Right lobe of liver (tissue), 6 donors: ENCODE measurements at regions not wholly inside any gene's neighbourhood (a gene's known extent, or its start where the extent isn't known, plus 50 kb on each side); places are given as distances from the start of the nearest gene placed in this dataset.
"Not testable (repeated sequence)": the region's sequence is repeated elsewhere in the genome, so short reads cannot be mapped to it uniquely, and the experiment has no call there.

Experiments used
- ATAC-seq, 4 donors: fragments of 200-7000 bp; cut with Tn5 transposase; one replicate each; pipeline ENCODE4 v1.9.1; 2020; ENCODE audit warnings: mild to moderate bottlenecking in 4 of 4, moderate library complexity in 4 of 4
- DNase-seq, 3 donors: peaks; one replicate each; pipeline ENCODE4 v3.0.0-alpha.2; 2020
- H3K27ac ChIP-seq, 3 donors: fragments of 200-600 bp; one replicate each; pipeline ENCODE4 v1.8.0; 2022
- H3K27me3 ChIP-seq, 2 donors: fragments of 200-600 bp; one replicate each; pipeline ENCODE4 v1.8.0; 2022
- H3K36me3 ChIP-seq, 4 donors: fragments of 200-600 bp; sonication (generic) in 1 of 4; one replicate each; pipeline versions ENCODE4 v1.5.1 to v1.8.0; 2017 to 2022; ENCODE audit warnings: control low read depth in 1 of 4
- H3K4me1 ChIP-seq, 4 donors: fragments of 200-600 bp; sonication (generic) in 1 of 4; one replicate each; pipeline versions ENCODE4 v1.5.1 to v1.8.0; 2017 to 2022; ENCODE audit warnings: control low read depth in 1 of 4
- H3K4me3 ChIP-seq, 3 donors: fragments of 200-600 bp; one replicate each; pipeline ENCODE4 v1.8.0; 2022
- H3K9me3 ChIP-seq, 4 donors: fragments of 200-600 bp; sonication (generic) in 1 of 4; one replicate each; pipeline versions ENCODE4 v1.5.1 to v1.8.0; 2017 to 2022; ENCODE audit warnings: control low read depth in 1 of 4
- CTCF ChIP-seq, 4 donors: fragments of 200-600 bp in 3 of 4; fragments of 450-650 bp in 1 of 4; IDR thresholded peaks; one replicate each; pipeline versions ENCODE4 v1.5.1 to v1.8.0; 2016 to 2022; ENCODE audit warnings: antibody characterized with exemption in 4 of 4, mild to moderate bottlenecking in 2 of 4
- POLR2A ChIP-seq: fragments of 450-650 bp; IDR thresholded peaks from one replicate; pipeline ENCODE4 v1.6.1; 2017; ENCODE audit warnings: antibody characterized with exemption, mild to moderate bottlenecking
- WGBS: methylation state at CpG from one replicate; pipeline ENCODE4 v1.1.6; 2018; ENCODE audit warnings: low coverage, low lambda C conversion rate; ENCODE audit not compliant: insufficient coverage; ENCODE audit errors: missing lambda C conversion rate; 5-methylcytosine and 5-hydroxymethylcytosine counted together
- intact Hi-C, 2 donors: fragments of 100-400 bp; cut with DNase I; formaldehyde crosslinking; loops; one replicate each; pipeline versions ENCODE4 v1.11.2 to v1.14.1; 2022
- donor health status: DM: no; HTN: yes; CAD: no.
- donor health status: DM: no; HTN: no; CAD: no.
- donor health status: DM: no; HTN: no; CAD: no.
- donor health status: DM: no; HTN: yes; CAD: no.
- donor health status: DM: no; HTN: yes; CAD: no.

GRCh38 chr1:209109001-209109785, 474.3 kb upstream of the CAMK1G start:
- no peak for TF ChIP-seq CTCF (IDR thresholded peaks at IDR 0.05)
- TF ChIP-seq POLR2A, result no peak
- Histone ChIP-seq H3K27me3 (no peaks in the 10 kb centered on the region), H3K4me3 (no peak overlapping the region), H3K27ac (no peak overlapping the region), H3K36me3 (no peaks in the 10 kb centered on the region), H3K4me1 (no peaks in the 10 kb centered on the region), H3K9me3 (no peaks in the 10 kb centered on the region)
- intact Hi-C loops, result no loop called here
- DNase-seq (no peak), ATAC-seq (no peak)
- WGBS, result 51% methylated on average over 2 of the region's 2 CpGs

- Histone ChIP-seq H3K4me1 (no peaks in the 10 kb centered on the region), H3K4me3 (no peak overlapping the region), H3K27me3 (no peaks in the 10 kb centered on the region), H3K27ac (no peak overlapping the region), H3K36me3 (no peaks in the 10 kb centered on the region), H3K9me3 (no peaks in the 10 kb centered on the region)
- ATAC-seq, result no peak
- 78% methylated on average over 5 of the region's 5 CpGs for WGBS
- DNase-seq, result no peak
- TF ChIP-seq CTCF (IDR thresholded peaks at IDR 0.05), result no peak
- TF ChIP-seq POLR2A, result no peak
- intact Hi-C loops, result no loop called here
These were observed 470.0 kb upstream of the CAMK1G start for GRCh38 chr1:209113521-209113920.

GRCh38 chr1:209116705-209117104, 466.8 kb upstream of the CAMK1G start:
- ATAC-seq (no peak), DNase-seq (no peak)
- no peaks in the 10 kb centered on the region for H3K4me1 ChIP-seq
- H3K9me3 ChIP-seq, result no peaks in the 10 kb centered on the region
- no peak overlapping the region for H3K27ac ChIP-seq
- no peaks in the 10 kb centered on the region for H3K27me3 ChIP-seq
- no peaks in the 10 kb centered on the region for H3K36me3 ChIP-seq
- H3K4me3 ChIP-seq, result no peak overlapping the region
- TF ChIP-seq POLR2A, result no peak
- no peak for TF ChIP-seq CTCF (IDR thresholded peaks at IDR 0.05)
- intact Hi-C loops, result no loop called here
- WGBS, result 95% methylated on average over 1 of the region's 1 CpG

- H3K9me3 ChIP-seq, result no peaks in the 10 kb centered on the region
- H3K36me3 ChIP-seq, result no peaks in the 10 kb centered on the region
- no peaks in the 10 kb centered on the region for H3K4me1 ChIP-seq
- no peak for DNase-seq
- 14% methylated on average over 1 of the region's 2 CpGs for WGBS
- no peaks in the 10 kb centered on the region for H3K27me3 ChIP-seq
- H3K4me3 ChIP-seq, result no peak overlapping the region
- TF ChIP-seq POLR2A (no peak), CTCF (IDR thresholded peaks at IDR 0.05) (no peak)
- H3K27ac ChIP-seq, result no peak overlapping the region
- intact Hi-C loops, result no loop called here
- ATAC-seq, result no peak
These were observed 459.9 kb upstream of the CAMK1G start for GRCh38 chr1:209123601-209124000.

GRCh38 chr1:209129091-209129490, 454.4 kb upstream of the CAMK1G start:
- H3K4me3 ChIP-seq, H3K36me3 ChIP-seq, intact Hi-C loops, ATAC-seq, H3K27me3 ChIP-seq, H3K9me3 ChIP-seq, H3K4me1 ChIP-seq, H3K27ac ChIP-seq, DNase-seq: not testable (repeated sequence)
- WGBS, result no CpG with 5 or more reads among the region's 32 CpGs
